RKO (cell line): ENCODE measurements at regions not wholly inside any gene's neighbourhood (a gene's known extent, or its start where the extent isn't known, plus 50 kb on each side); places are given as distances from the start of the nearest gene placed in this dataset.

ENCODE experiments used
- DNase-seq: peaks from one replicate; pipeline ENCODE4 v3.0.0-alpha.2; 2016; ENCODE audit warnings: low spot score

- no peak for DNase-seq
Observed at GRCh38 chr20:18971121-18971520, 157.5 kb downstream of the SCP2D1 start.

- no peak for DNase-seq
Observed at GRCh38 chr20:18971574-18971973, 158.0 kb downstream of the SCP2D1 start.

GRCh38 chr20:18972251-18972876, 158.8 kb downstream of the SCP2D1 start:
- DNase-seq: no peak

- DNase-seq: no peak
Observed at GRCh38 chr20:18973529-18974173, 160.1 kb downstream of the SCP2D1 start.

GRCh38 chr20:18974660-18975059, 161.1 kb downstream of the SCP2D1 start:
- DNase-seq: no peak

- no peak for DNase-seq
Observed at GRCh38 chr20:18977441-18977840, 163.9 kb downstream of the SCP2D1 start.

- DNase-seq: no peak
Observed at GRCh38 chr20:18978311-18978710, 164.7 kb downstream of the SCP2D1 start.

- DNase-seq: no peak
Observed at GRCh38 chr20:18979132-18979531, 165.5 kb downstream of the SCP2D1 start.

GRCh38 chr20:18981962-18982539, 168.5 kb downstream of the SCP2D1 start:
- DNase-seq: no peak

- no peak for DNase-seq
Observed at GRCh38 chr20:18983796-18984195, 170.2 kb downstream of the SCP2D1 start.

- DNase-seq: peak; percentile 32
Observed at GRCh38 chr20:18984238-18985200, 170.9 kb downstream of the SCP2D1 start.

GRCh38 chr20:18985551-18985950, 172.0 kb downstream of the SCP2D1 start:
- DNase-seq: no peak

GRCh38 chr20:18986146-18986830, 172.7 kb downstream of the SCP2D1 start:
- no peak for DNase-seq

GRCh38 chr20:18986895-18987580, 173.5 kb downstream of the SCP2D1 start:
- no peak for DNase-seq

- DNase-seq: no peak
Observed at GRCh38 chr20:18987781-18988360, 174.3 kb downstream of the SCP2D1 start.

- DNase-seq: no peak
Observed at GRCh38 chr20:18988701-18989100, 175.1 kb downstream of the SCP2D1 start.

- no peak for DNase-seq
Observed at GRCh38 chr20:18989736-18990474, 176.3 kb downstream of the SCP2D1 start.

- no peak for DNase-seq
Observed at GRCh38 chr20:18991012-18991411, 177.4 kb downstream of the SCP2D1 start.

- no peak for DNase-seq
Observed at GRCh38 chr20:18992418-18992817, 178.8 kb downstream of the SCP2D1 start.

- DNase-seq: no peak
Observed at GRCh38 chr20:18995455-18995854, 181.9 kb downstream of the SCP2D1 start.
